IPS-15b (cell line): ENCODE measurements at regions not wholly inside any gene's neighbourhood (a gene's known extent, or its start where the extent isn't known, plus 50 kb on each side); places are given as distances from the start of the nearest gene placed in this dataset.

Source experiments
- H3K27me3 ChIP-seq: one replicate; pipeline ENCODE4 v1.6.1; 2013; ENCODE audit warnings: low read length; ENCODE audit not compliant: control insufficient read depth, insufficient read depth
- H3K36me3 ChIP-seq: one replicate; pipeline ENCODE4 v1.6.1; 2013; ENCODE audit warnings: low read length; ENCODE audit not compliant: control insufficient read depth, insufficient read depth
- H3K4me1 ChIP-seq: one replicate; pipeline ENCODE4 v1.6.1; 2013; ENCODE audit warnings: mild to moderate bottlenecking, low read length; ENCODE audit not compliant: control insufficient read depth, insufficient read depth
- H3K4me3 ChIP-seq: one replicate; pipeline ENCODE4 v1.5.1; 2013; ENCODE audit warnings: low read depth, low read length
- H3K9ac ChIP-seq: one replicate; pipeline ENCODE4 v1.6.1; 2013; ENCODE audit warnings: low read depth, mild to moderate bottlenecking, low read length
- H3K9me3 ChIP-seq: one replicate; pipeline ENCODE4 v1.6.1; 2013; ENCODE audit warnings: mild to moderate bottlenecking, low read length; ENCODE audit not compliant: control insufficient read depth, insufficient read depth

DNA sequence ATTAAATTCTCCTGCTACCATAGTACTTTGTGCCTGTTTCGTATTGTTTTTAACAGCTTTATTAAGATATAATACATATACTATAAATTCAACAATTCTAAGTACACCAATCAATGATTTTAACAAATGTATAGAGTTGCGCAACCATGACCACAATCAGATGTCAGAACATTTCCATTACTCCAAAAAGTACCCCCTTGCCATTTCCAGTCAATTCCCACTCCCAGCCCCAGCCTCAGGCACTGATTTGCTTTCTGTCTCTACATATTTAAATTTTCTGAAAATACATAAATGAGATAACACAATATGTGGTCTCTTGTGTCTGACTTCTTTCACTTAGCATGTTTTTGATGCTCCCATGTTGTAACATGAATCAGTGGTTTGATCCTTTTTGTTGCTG lies 193.9 kb downstream of the FIGN start:
- Histone ChIP-seq H3K4me1 (no peaks in the 10 kb centered on the region), H3K9ac (no peak overlapping the region), H3K36me3 (no peaks in the 10 kb centered on the region), H3K9me3 (no peaks in the 10 kb centered on the region), H3K27me3 (no peaks in the 10 kb centered on the region), H3K4me3 (no peak overlapping the region)

- no peak overlapping the region for H3K9ac ChIP-seq
- no peaks in the 10 kb centered on the region for H3K9me3 ChIP-seq
- H3K36me3 ChIP-seq = no peaks in the 10 kb centered on the region
- no peak overlapping the region for H3K4me3 ChIP-seq
- no peaks in the 10 kb centered on the region for H3K27me3 ChIP-seq
- H3K4me1 ChIP-seq = no peaks in the 10 kb centered on the region
Observed at GRCh38 chr2:163541495-163541894, 194.3 kb downstream of the FIGN start.

DNA sequence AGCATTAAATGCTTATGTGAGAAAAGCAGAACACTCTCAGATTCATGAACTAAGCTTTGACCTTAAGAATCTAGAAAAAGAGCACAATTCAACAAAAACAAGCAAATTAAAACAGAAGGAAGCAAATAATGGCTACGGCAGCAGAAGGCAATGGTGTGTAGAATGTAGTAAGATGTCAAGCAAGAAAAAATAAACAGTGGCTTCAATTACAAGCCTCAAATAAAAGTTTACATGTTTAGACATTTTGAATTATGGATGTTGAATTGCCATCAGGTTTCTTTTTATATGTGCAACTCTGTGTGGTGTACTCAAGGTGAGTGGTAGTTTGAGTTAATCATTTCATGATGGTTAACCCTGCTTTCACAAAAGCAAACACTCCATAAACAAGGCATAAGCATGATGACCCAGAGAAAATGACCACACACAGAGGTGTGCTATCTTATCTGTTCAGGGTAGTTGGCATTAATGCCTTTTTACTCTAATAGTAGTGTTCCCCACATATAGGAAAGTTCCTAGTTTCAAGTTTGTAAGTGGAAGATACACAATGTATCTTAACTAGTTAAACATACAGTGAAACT lies 207.1 kb downstream of the FIGN start:
- Histone ChIP-seq H3K36me3 (no peaks in the 10 kb centered on the region), H3K27me3 (no peaks in the 10 kb centered on the region), H3K9ac (no peak overlapping the region), H3K4me3 (no peak overlapping the region), H3K9me3 (no peaks in the 10 kb centered on the region), H3K4me1 (no peaks in the 10 kb centered on the region)

GRCh38 chr2:163527381-163527780 lies 208.4 kb downstream of the FIGN start:
- H3K4me3 ChIP-seq = no peak overlapping the region
- no peaks in the 10 kb centered on the region for H3K36me3 ChIP-seq
- no peak overlapping the region for H3K9ac ChIP-seq
- H3K27me3 ChIP-seq = no peaks in the 10 kb centered on the region
- no peaks in the 10 kb centered on the region for H3K9me3 ChIP-seq
- H3K4me1 ChIP-seq = no peaks in the 10 kb centered on the region

GRCh38 chr2:163518762-163519161 lies 217.0 kb downstream of the FIGN start:
- Histone ChIP-seq H3K36me3 (no peaks in the 10 kb centered on the region), H3K9ac (no peak overlapping the region), H3K27me3 (no peaks in the 10 kb centered on the region), H3K4me3 (no peak overlapping the region), H3K9me3 (no peaks in the 10 kb centered on the region), H3K4me1 (no peaks in the 10 kb centered on the region)

DNA sequence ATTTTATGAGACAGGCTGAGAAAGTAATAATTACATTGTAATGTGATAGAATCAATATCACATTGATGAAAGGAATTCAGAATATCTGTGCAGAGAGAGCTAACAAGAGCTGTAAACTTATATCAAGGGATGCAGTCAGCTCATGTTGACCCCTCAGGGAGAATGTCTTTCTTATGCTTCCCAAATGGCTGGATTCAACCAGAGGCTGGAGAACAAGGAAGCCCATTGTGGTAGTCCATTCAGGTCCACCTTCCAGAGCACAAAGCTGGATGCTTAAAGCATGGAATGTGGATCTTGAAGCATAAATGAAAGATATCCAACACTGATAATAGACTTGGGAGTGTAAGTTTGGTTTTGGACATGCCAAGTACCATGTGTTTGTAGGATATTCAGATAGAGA lies 220.0 kb downstream of the FIGN start:
- H3K27me3 ChIP-seq = no peaks in the 10 kb centered on the region
- no peaks in the 10 kb centered on the region for H3K9me3 ChIP-seq
- H3K4me1 ChIP-seq = no peaks in the 10 kb centered on the region
- no peak overlapping the region for H3K4me3 ChIP-seq
- no peak overlapping the region for H3K9ac ChIP-seq
- H3K36me3 ChIP-seq = no peaks in the 10 kb centered on the region

GRCh38 chr2:163505281-163505680 lies 230.5 kb downstream of the FIGN start:
- no peaks in the 10 kb centered on the region for H3K9me3 ChIP-seq
- no peaks in the 10 kb centered on the region for H3K4me1 ChIP-seq
- no peak overlapping the region for H3K9ac ChIP-seq
- no peaks in the 10 kb centered on the region for H3K27me3 ChIP-seq
- no peak overlapping the region for H3K4me3 ChIP-seq
- no peaks in the 10 kb centered on the region for H3K36me3 ChIP-seq

- H3K9ac ChIP-seq = no peak overlapping the region
- no peaks in the 10 kb centered on the region for H3K9me3 ChIP-seq
- no peaks in the 10 kb centered on the region for H3K27me3 ChIP-seq
- H3K36me3 ChIP-seq = no peaks in the 10 kb centered on the region
- H3K4me3 ChIP-seq = no peak overlapping the region
- no peaks in the 10 kb centered on the region for H3K4me1 ChIP-seq
Observed at GRCh38 chr2:163493359-163494298, 242.2 kb downstream of the FIGN start.

- Histone ChIP-seq H3K4me1 (no peaks in the 10 kb centered on the region), H3K27me3 (no peaks in the 10 kb centered on the region), H3K4me3 (no peak overlapping the region), H3K9ac (no peak overlapping the region), H3K36me3 (no peaks in the 10 kb centered on the region), H3K9me3 (no peaks in the 10 kb centered on the region)
Observed at GRCh38 chr2:163491850-163492249, 244.0 kb downstream of the FIGN start.

DNA sequence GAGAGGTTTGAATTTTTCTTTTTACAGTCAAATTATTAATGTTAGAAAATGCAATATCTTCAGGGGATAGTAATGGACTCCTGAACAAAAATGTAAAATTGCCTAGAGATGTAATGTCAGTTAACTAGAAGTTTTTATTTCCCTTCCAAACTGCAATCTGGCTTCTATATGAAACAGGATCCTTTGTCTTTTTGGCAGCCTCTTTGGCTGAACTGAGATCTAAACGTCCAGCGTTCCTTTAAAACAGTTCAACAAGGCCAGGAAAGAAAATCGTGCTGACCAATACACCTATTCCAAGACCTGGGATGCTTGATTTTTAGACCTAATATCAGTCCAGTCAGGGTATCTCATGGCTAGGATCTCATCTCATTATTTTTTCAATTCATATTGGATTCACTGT lies 245.5 kb downstream of the FIGN start:
- Histone ChIP-seq H3K36me3 (no peaks in the 10 kb centered on the region), H3K4me1 (no peaks in the 10 kb centered on the region), H3K9ac (no peak overlapping the region), H3K9me3 (no peaks in the 10 kb centered on the region), H3K4me3 (no peak overlapping the region), H3K27me3 (no peaks in the 10 kb centered on the region)

- no peaks in the 10 kb centered on the region for H3K36me3 ChIP-seq
- H3K9me3 ChIP-seq = no peaks in the 10 kb centered on the region
- no peak overlapping the region for H3K4me3 ChIP-seq
- H3K9ac ChIP-seq = no peak overlapping the region
- no peaks in the 10 kb centered on the region for H3K4me1 ChIP-seq
- H3K27me3 ChIP-seq = no peaks in the 10 kb centered on the region
Observed at GRCh38 chr2:163481515-163481914, 254.3 kb downstream of the FIGN start.

DNA sequence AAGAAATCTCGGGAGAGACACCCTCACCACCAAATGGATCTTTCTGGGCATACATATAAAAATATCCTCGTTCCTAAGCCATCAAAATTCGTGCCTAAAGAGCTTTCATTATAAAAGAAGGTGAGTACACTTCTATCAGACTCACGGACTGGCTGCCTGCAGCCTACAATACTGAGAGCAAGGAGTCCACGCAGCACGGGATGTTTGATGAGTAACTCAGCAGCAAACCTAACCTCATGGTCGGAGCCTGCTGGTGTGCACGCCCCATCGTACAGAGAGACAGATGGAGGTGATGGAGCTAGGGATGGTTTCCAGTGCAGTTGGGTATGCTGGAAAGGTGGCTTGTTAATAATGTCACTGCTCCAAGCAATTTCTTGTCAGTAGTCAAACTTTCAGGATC lies 256.2 kb downstream of the FIGN start:
- Histone ChIP-seq H3K4me3 (no peak overlapping the region), H3K9me3 (no peaks in the 10 kb centered on the region), H3K36me3 (no peaks in the 10 kb centered on the region), H3K27me3 (no peaks in the 10 kb centered on the region), H3K9ac (no peak overlapping the region), H3K4me1 (no peaks in the 10 kb centered on the region)
